B cell (primary cell): ENCODE measurements at regions not wholly inside any gene's neighbourhood (a gene's known extent, or its start where the extent isn't known, plus 50 kb on each side); places are given as distances from the start of the nearest gene placed in this dataset.
"Not testable (repeated sequence)": the region's sequence is repeated elsewhere in the genome, so short reads cannot be mapped to it uniquely, and the experiment has no call there.

ENCODE experiments used
- CTCF ChIP-seq: fragments of 200-600 bp; IDR thresholded peaks from one replicate; pipeline ENCODE4 v1.8.0; 2022; ENCODE audit warnings: antibody characterized with exemption, mild to moderate bottlenecking
- EZH2 ChIP-seq: IDR thresholded peaks from 2 replicates; pipeline ENCODE4 v1.6.1; 2012; ENCODE audit warnings: borderline replicate concordance, low read depth, mild to moderate bottlenecking, moderate library complexity, low read length; ENCODE audit not compliant: insufficient read depth, poor library complexity, severe bottlenecking

- TF ChIP-seq CTCF, EZH2: not testable (repeated sequence)
Observed at GRCh38 chr2:8250290-8250689, 431.6 kb upstream of the ID2 start.
